ENCODE measurements at regions not wholly inside any gene's neighbourhood (a gene's known extent, or its start where the extent isn't known, plus 50 kb on each side); places are given as distances from the start of the nearest gene placed in this dataset.

- no peak for TF ChIP-seq PREB (CRISPR knock-in tag; IDR thresholded peaks at IDR 0.05)
- no peak for TF ChIP-seq RBM39 (IDR thresholded peaks at IDR 0.05; ENCODE audit: low read depth, low read length, poor library complexity, severe bottlenecking)
- TF ChIP-seq PHB2 (IDR thresholded peaks at IDR 0.05; ENCODE audit: partially characterized antibody), result no peak
- TF ChIP-seq RARA (CRISPR knock-in tag; IDR thresholded peaks at IDR 0.05), result no peak
- TF ChIP-seq, protein P1, sequence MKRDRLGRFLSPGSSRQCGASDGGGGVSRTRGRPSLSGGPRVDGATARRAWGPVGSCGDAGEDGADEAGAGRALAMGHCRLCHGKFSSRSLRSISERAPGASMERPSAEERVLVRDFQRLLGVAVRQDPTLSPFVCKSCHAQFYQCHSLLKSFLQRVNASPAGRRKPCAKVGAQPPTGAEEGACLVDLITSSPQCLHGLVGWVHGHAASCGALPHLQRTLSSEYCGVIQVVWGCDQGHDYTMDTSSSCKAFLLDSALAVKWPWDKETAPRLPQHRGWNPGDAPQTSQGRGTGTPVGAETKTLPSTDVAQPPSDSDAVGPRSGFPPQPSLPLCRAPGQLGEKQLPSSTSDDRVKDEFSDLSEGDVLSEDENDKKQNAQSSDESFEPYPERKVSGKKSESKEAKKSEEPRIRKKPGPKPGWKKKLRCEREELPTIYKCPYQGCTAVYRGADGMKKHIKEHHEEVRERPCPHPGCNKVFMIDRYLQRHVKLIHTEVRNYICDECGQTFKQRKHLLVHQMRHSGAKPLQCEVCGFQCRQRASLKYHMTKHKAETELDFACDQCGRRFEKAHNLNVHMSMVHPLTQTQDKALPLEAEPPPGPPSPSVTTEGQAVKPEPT (CRISPR knock-in tag; IDR thresholded peaks at IDR 0.05; ENCODE audit: low read depth), result no peak
- no peak for TF ChIP-seq ZBTB37 (CRISPR knock-in tag; IDR thresholded peaks at IDR 0.05)
- TF ChIP-seq SAFB2 (CRISPR knock-in tag; IDR thresholded peaks at IDR 0.05; ENCODE audit: borderline replicate concordance, low read depth), result no peak
- TF ChIP-seq EEA1 (CRISPR knock-in tag; IDR thresholded peaks at IDR 0.05; ENCODE audit: borderline replicate concordance), result no peak
Observed at GRCh38 chr11:134734141-134734845, 322.3 kb upstream of the B3GAT1 start (continued).
